Tibial nerve (tissue), 4 donors: ENCODE measurements at regions not wholly inside any gene's neighbourhood (a gene's known extent, or its start where the extent isn't known, plus 50 kb on each side); places are given as distances from the start of the nearest gene placed in this dataset.

ENCODE experiments used
- DNase-seq, 2 donors: peaks; one replicate each; pipeline ENCODE4 v3.0.0-alpha.2; 2019; ENCODE audit warnings: low spot score in 2 of 2
- H3K27ac ChIP-seq, 4 donors: fragments of 200-600 bp; sonication (generic) in 3 of 4; one replicate each; pipeline ENCODE4 v1.5.1; 2017 to 2019; ENCODE audit warnings: mild to moderate bottlenecking in 1 of 4
- H3K27me3 ChIP-seq, 2 donors: fragments of 200-600 bp; sonication (generic) in 1 of 2; one replicate each; pipeline versions ENCODE4 v1.5.1 to v1.6.0; 2017 to 2019
- H3K36me3 ChIP-seq, 3 donors: fragments of 200-600 bp; sonication (generic); one replicate each; pipeline ENCODE4 v1.5.1; 2018 to 2019
- H3K4me1 ChIP-seq, 4 donors: fragments of 200-600 bp; sonication (generic) in 3 of 4; one replicate each; pipeline ENCODE4 v1.5.1; 2017 to 2019
- H3K4me3 ChIP-seq, 4 donors: fragments of 200-600 bp; sonication (generic) in 3 of 4; one replicate each; pipeline ENCODE4 v1.5.1; 2017 to 2019; ENCODE audit warnings: mild to moderate bottlenecking in 1 of 4, moderate library complexity in 1 of 4
- H3K9me3 ChIP-seq, 4 donors: fragments of 200-600 bp; sonication (generic) in 3 of 4; one replicate each; pipeline ENCODE4 v1.5.1; 2017 to 2019
- EP300 ChIP-seq, 2 donors: sonication (generic); formaldehyde crosslinking; IDR thresholded peaks; one replicate each; pipeline ENCODE4 v1.6.1; 2017; ENCODE audit warnings: antibody characterized with exemption in 2 of 2, mild to moderate bottlenecking in 1 of 2
- POLR2A ChIP-seq, 2 donors: fragments of 450-650 bp; IDR thresholded peaks; one replicate each; pipeline ENCODE4 v1.6.1; 2017; ENCODE audit warnings: antibody characterized with exemption in 2 of 2, mild to moderate bottlenecking in 2 of 2, moderate library complexity in 2 of 2
- WGBS, 2 donors: methylation state at CpG; one replicate each; pipeline ENCODE4 v1.1.5; 2018; 5-methylcytosine and 5-hydroxymethylcytosine counted together
- TF ChIP-seq, protein P1 (sequence below), 5 experiments: fragments of 200-600 bp in 3 of 5; fragments of 450-650 bp in 2 of 5; sonication (generic) in 3 of 5; IDR thresholded peaks; one replicate each; pipeline ENCODE4 v1.5.1; 2016 to 2019; ENCODE audit warnings: antibody characterized with exemption in 5 of 5, mild to moderate bottlenecking in 3 of 5, moderate library complexity in 2 of 5

DNA sequence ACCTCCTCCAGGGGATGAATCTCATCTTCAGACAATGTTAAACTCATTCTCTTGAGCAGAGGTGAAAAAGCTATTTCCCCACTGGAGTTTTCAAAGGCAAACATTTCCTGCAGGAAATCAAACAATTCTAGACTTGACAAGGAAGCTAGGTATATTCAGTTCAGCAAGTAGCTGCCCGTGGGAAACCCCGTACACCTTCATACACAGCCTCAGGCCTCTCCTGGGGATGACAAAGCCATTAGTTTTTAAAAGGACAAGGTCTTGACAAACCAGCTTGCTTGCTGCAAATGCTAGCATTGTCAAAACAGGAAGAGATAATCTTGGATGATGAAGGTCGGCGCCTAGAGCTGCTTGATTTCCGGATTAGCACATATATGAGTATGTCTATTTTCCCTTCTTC, 1630.8 kb upstream of the TENM4 start:
- Histone ChIP-seq H3K9me3 (no peaks in the 10 kb centered on the region), H3K27ac (no peak overlapping the region), H3K27me3 (no peaks in the 10 kb centered on the region), H3K36me3 (no peaks in the 10 kb centered on the region), H3K4me3 (no peak overlapping the region), H3K4me1 (no peaks in the 10 kb centered on the region)
- DNase-seq, result no peak
- TF ChIP-seq POLR2A (IDR thresholded peaks at IDR 0.05) (no peak), EP300 (IDR thresholded peaks at IDR 0.05) (no peak)
- TF ChIP-seq, protein P1, sequence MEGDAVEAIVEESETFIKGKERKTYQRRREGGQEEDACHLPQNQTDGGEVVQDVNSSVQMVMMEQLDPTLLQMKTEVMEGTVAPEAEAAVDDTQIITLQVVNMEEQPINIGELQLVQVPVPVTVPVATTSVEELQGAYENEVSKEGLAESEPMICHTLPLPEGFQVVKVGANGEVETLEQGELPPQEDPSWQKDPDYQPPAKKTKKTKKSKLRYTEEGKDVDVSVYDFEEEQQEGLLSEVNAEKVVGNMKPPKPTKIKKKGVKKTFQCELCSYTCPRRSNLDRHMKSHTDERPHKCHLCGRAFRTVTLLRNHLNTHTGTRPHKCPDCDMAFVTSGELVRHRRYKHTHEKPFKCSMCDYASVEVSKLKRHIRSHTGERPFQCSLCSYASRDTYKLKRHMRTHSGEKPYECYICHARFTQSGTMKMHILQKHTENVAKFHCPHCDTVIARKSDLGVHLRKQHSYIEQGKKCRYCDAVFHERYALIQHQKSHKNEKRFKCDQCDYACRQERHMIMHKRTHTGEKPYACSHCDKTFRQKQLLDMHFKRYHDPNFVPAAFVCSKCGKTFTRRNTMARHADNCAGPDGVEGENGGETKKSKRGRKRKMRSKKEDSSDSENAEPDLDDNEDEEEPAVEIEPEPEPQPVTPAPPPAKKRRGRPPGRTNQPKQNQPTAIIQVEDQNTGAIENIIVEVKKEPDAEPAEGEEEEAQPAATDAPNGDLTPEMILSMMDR (IDR thresholded peaks at IDR 0.05), result no peak
- WGBS, 2 donors, result 56 to 65% methylated on average over 5 of the region's 5 CpGs

DNA sequence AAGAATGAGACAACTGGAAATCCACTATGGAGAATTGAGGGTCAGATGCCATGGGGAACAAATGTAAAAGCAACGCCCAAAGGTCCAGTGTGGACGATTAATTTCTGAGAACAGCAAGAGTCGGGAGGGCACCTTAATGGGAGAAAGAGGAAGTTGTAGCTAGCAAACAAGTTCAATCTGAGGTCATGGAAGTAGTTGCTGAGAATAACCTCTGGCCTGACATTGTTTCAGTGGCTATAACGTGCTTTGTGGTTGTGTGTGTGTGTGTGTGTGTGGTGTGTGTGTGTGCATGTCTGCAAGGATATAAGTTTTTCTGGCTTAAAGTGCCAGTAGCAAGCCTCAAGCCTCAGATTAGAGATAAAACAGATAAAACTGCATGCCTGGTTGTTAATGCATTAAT, 1630.1 kb upstream of the TENM4 start:
- H3K9me3 ChIP-seq, result no peaks in the 10 kb centered on the region
- H3K27ac ChIP-seq, result no peak overlapping the region
- no peaks in the 10 kb centered on the region for H3K36me3 ChIP-seq
- no peak for DNase-seq
- no peak overlapping the region for H3K4me3 ChIP-seq
- TF ChIP-seq, protein P1 (IDR thresholded peaks at IDR 0.05), result no peak
- TF ChIP-seq POLR2A (IDR thresholded peaks at IDR 0.05), result no peak
- TF ChIP-seq EP300 (IDR thresholded peaks at IDR 0.05), result no peak
- H3K4me1 ChIP-seq, result no peaks in the 10 kb centered on the region
- no peaks in the 10 kb centered on the region for H3K27me3 ChIP-seq
- WGBS, 2 donors, result 15 to 20% methylated on average over 4 of the region's 4 CpGs

DNA sequence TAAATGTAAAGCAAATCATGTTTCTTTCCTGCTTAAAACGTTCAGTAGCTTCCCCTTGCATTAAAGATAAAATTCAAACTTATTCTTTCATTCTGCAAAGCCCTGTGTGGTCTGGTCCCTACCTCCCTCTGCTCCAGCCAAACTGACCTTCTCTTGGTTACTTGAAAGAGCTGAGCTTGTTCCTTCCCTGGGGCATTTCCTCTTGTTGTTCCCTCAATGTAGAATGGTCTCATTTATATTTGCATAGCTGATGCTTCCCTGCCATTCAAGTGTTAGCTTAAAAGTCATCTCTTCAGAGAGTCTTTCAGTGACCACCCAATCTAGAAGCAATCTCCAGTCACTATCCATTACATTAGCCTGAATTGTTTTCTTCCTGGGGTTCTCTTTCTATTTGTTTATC, 1618.5 kb upstream of the TENM4 start:
- H3K4me3 ChIP-seq, result no peak overlapping the region

DNA sequence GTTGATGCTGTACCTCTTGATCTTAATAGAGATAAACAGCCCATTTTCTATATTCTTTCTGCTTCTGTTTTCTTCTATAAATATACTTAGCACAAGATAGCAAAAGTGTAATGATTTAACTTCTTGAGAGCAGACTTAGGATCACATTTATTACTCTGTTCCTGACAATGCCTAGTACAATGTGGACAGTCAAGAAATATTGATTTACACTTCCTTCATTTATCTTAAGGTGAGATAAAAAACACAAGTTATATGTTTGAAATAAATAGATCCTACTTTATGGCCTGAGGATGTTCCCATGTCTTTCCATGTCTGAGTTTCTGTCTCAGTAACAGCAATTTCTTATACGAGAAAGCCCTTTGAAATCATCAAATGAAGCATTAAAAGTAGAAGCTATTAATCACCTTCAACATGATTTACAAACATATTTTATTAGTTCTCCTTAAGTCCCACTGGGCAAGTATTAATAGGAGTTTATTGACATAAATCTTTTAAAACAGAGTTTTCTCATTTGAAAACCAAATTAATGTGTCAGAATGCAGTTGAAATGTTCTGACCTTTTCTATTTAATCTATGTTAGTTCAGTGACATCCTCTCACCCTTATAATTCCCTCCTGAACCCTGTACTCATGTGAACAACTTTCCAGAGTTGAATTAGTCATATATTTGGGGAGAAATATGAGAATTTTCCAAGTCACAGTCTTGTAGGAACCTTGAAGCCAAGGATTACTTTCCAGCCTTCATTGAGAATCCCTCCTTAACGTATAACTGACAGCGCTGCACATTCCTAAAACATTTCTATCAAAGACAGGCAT, 1611.7 kb upstream of the TENM4 start:
- H3K4me3 ChIP-seq, result no peak overlapping the region
- no peaks in the 10 kb centered on the region for H3K9me3 ChIP-seq
- no peak for DNase-seq
- H3K27ac ChIP-seq, result no peak overlapping the region
- 65 to 69% methylated on average over 3 of the region's 3 CpGs for WGBS, 2 donors
- no peaks in the 10 kb centered on the region for H3K36me3 ChIP-seq
- H3K27me3 ChIP-seq, result no peaks in the 10 kb centered on the region
- H3K4me1 ChIP-seq, result no peaks in the 10 kb centered on the region
- TF ChIP-seq, protein P1 (IDR thresholded peaks at IDR 0.05), result no peak
- TF ChIP-seq EP300 (IDR thresholded peaks at IDR 0.05) (no peak), POLR2A (IDR thresholded peaks at IDR 0.05) (no peak)

More for the DNA sequence above, 1618.5 kb upstream of the TENM4 start:
- Histone ChIP-seq H3K4me1 (no peaks in the 10 kb centered on the region), H3K27ac (no peak overlapping the region), H3K9me3 (no peaks in the 10 kb centered on the region), H3K27me3 (no peaks in the 10 kb centered on the region), H3K36me3 (no peaks in the 10 kb centered on the region)
- 0 to 10% methylated on average over 1 of the region's 1 CpG for WGBS, 2 donors
- TF ChIP-seq POLR2A (IDR thresholded peaks at IDR 0.05), result no peak
- TF ChIP-seq, protein P1 (IDR thresholded peaks at IDR 0.05), result no peak
- TF ChIP-seq EP300 (IDR thresholded peaks at IDR 0.05), result no peak
- no peak for DNase-seq

DNA sequence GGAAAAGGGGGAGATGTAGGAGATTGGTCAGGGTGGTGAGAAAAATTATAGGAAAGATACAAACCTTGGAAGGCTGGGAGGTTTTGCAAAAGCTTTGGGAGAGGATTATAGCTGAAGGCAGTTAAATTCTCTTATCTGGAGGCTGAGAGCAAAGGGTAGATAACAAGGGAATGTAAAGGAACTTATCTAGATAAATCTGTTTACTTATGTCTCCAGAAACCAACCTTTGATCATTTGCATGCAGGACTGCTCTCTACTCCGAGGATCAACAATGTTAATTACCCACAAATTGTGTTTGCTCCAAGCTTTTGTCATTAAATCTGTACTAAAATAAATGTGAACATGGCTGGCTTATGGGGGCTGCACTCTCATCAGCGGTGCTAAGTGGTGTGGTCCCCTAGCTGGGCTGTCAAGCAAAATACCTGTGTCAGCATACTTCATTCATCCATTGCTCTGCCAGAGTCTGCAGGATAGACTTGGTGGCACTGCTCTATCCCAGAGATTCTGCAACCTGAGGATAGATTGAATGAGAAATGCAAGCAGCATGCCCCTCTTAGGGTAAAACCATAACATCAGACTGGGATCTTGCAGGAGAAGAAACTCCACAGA, 1599.2 kb upstream of the TENM4 start:
- Histone ChIP-seq H3K27ac (no peak overlapping the region), H3K9me3 (peaks cover 0 to 25% (median 0%) of the 10 kb centered on the region in 4 donors), H3K4me3 (no peak overlapping the region), H3K4me1 (no peaks in the 10 kb centered on the region), H3K36me3 (no peaks in the 10 kb centered on the region), H3K27me3 (no peaks in the 10 kb centered on the region)
- TF ChIP-seq POLR2A (IDR thresholded peaks at IDR 0.05) (no peak), EP300 (IDR thresholded peaks at IDR 0.05) (no peak)
- TF ChIP-seq, protein P1 (IDR thresholded peaks at IDR 0.05), result no peak
- WGBS, 2 donors, result 68 to 73% methylated on average over 2 of the region's 2 CpGs
- no peak for DNase-seq
